Astrocyte (in vitro differentiated cells and primary cell): ENCODE measurements at regions not wholly inside any gene's neighbourhood (a gene's known extent, or its start where the extent isn't known, plus 50 kb on each side); places are given as distances from the start of the nearest gene placed in this dataset.

Experiments
- DNase-seq: peaks from one replicate; pipeline ENCODE4 v3.0.0-alpha.2; 2010; ENCODE audit warnings: low read depth
- FAIRE-seq: peaks from 2 replicates; lab custom pipeline; 2011; peaks lifted over from hg19 to GRCh38; lab: Jason Lieb, UNC
- H2AFZ ChIP-seq: 2 replicates; pipeline ENCODE4 v1.6.0; 2012; ENCODE audit warnings: low read depth, low read length, inconsistent platforms
- H3K27ac ChIP-seq: 2 replicates; pipeline ENCODE4 v1.5.1; 2011; ENCODE audit warnings: low read depth, low read length, inconsistent platforms
- H3K27me3 ChIP-seq: 2 replicates; pipeline ENCODE4 v1.6.0; 2011; ENCODE audit warnings: low read length, inconsistent platforms; ENCODE audit not compliant: insufficient read depth
- H3K36me3 ChIP-seq: 2 replicates; pipeline ENCODE4 v1.5.1; 2011; ENCODE audit warnings: low read length, inconsistent platforms; ENCODE audit not compliant: insufficient read depth
- H3K4me1 ChIP-seq: 2 replicates; pipeline ENCODE4 v1.5.1; 2011; ENCODE audit warnings: low read length, inconsistent platforms; ENCODE audit not compliant: insufficient read depth
- H3K4me2 ChIP-seq: 2 replicates; pipeline ENCODE4 v1.6.0; 2012; ENCODE audit warnings: low read length, inconsistent platforms
- H3K4me3 ChIP-seq: 2 replicates; pipeline ENCODE4 v1.5.1; 2011; ENCODE audit warnings: low read depth, mild to moderate bottlenecking, low read length, inconsistent platforms; ENCODE audit not compliant: insufficient read depth
- H3K79me2 ChIP-seq: 2 replicates; pipeline ENCODE4 v1.6.0; 2012; ENCODE audit warnings: mild to moderate bottlenecking, low read length, inconsistent platforms; ENCODE audit not compliant: insufficient read depth
- H3K9ac ChIP-seq: 2 replicates; pipeline ENCODE4 v1.6.0; 2012; ENCODE audit warnings: mild to moderate bottlenecking, low read length, inconsistent platforms
- H3K9me3 ChIP-seq: 2 replicates; pipeline ENCODE4 v1.5.1; 2012; ENCODE audit warnings: low read depth, mild to moderate bottlenecking, low read length, inconsistent platforms; ENCODE audit not compliant: insufficient read depth
- H4K20me1 ChIP-seq: 2 replicates; pipeline ENCODE4 v1.6.0; 2012; ENCODE audit warnings: low read length, inconsistent platforms; ENCODE audit not compliant: insufficient read depth
- H3K27ac Mint-ChIP-seq: one replicate; pipeline ENCODE4 v1.8.0; 2021; ENCODE audit warnings: mild to moderate bottlenecking, mixed read lengths; ENCODE audit not compliant: unreplicated experiment
- H3K27me3 Mint-ChIP-seq: one replicate; pipeline ENCODE4 v1.8.0; 2021; ENCODE audit warnings: low read depth, mixed read lengths; ENCODE audit not compliant: unreplicated experiment
- H3K36me3 Mint-ChIP-seq: one replicate; pipeline ENCODE4 v1.8.0; 2021; ENCODE audit warnings: low read depth, mixed read lengths; ENCODE audit not compliant: unreplicated experiment
- H3K4me1 Mint-ChIP-seq: one replicate; pipeline ENCODE4 v1.8.0; 2021; ENCODE audit warnings: low read depth, mixed read lengths; ENCODE audit not compliant: unreplicated experiment
- H3K4me3 Mint-ChIP-seq: one replicate; pipeline ENCODE4 v1.8.0; 2021; ENCODE audit warnings: mild to moderate bottlenecking, moderate library complexity, mixed read lengths; ENCODE audit not compliant: unreplicated experiment
- H3K9me3 Mint-ChIP-seq: one replicate; pipeline ENCODE4 v1.8.0; 2021; ENCODE audit warnings: mild to moderate bottlenecking, mixed read lengths; ENCODE audit not compliant: unreplicated experiment
- CTCF ChIP-seq: IDR thresholded peaks from 2 replicates; pipeline ENCODE4 v1.5.1; 2011; ENCODE audit warnings: low read depth, mild to moderate bottlenecking, inconsistent platforms, low read length, moderate library complexity; ENCODE audit not compliant: insufficient read depth
- EZH2 ChIP-seq: IDR thresholded peaks from 2 replicates; pipeline ENCODE4 v1.6.1; 2012; ENCODE audit warnings: mild to moderate bottlenecking, low read length, inconsistent platforms; ENCODE audit not compliant: insufficient read depth

- Histone ChIP-seq H3K27me3 (no peaks in the 10 kb centered on the region), H3K27ac (no peak overlapping the region), H3K9me3 (no peaks in the 10 kb centered on the region), H3K4me3 (no peak overlapping the region), H3K4me2 (no peak overlapping the region), H3K4me1 (peaks cover 4% of the 10 kb centered on the region), H3K79me2 (no peaks in the 10 kb centered on the region), H2AFZ (no peak overlapping the region), H3K9ac (no peak overlapping the region), H4K20me1 (no peaks in the 10 kb centered on the region), H3K36me3 (no peaks in the 10 kb centered on the region)
- no peak overlapping the region for H3K27ac Mint-ChIP-seq
- peaks cover 3% of the 10 kb centered on the region for H3K9me3 Mint-ChIP-seq
- H3K27me3 Mint-ChIP-seq: no peaks in the 10 kb centered on the region
- FAIRE-seq: no peak
- H3K4me3 Mint-ChIP-seq: no peak overlapping the region
- H3K4me1 Mint-ChIP-seq: peaks cover 10% of the 10 kb centered on the region
- H3K36me3 Mint-ChIP-seq: peaks cover 3% of the 10 kb centered on the region
- no peak for DNase-seq
- TF ChIP-seq CTCF: no peak
- no peak for TF ChIP-seq EZH2
Measured at GRCh38 chr2:167834707-167835106, 412.7 kb downstream of the STK39 start.

- no peaks in the 10 kb centered on the region for H3K36me3 ChIP-seq
- H3K27me3 ChIP-seq: no peaks in the 10 kb centered on the region
- peaks cover 10% of the 10 kb centered on the region for H3K4me1 Mint-ChIP-seq
- peaks cover 4% of the 10 kb centered on the region for H3K4me1 ChIP-seq
- H3K4me3 ChIP-seq: peak overlapping the region; percentile 40
- TF ChIP-seq CTCF (no peak), EZH2 (no peak)
- no peaks in the 10 kb centered on the region for H3K9me3 ChIP-seq
- H3K4me2 ChIP-seq: peak overlapping the region; percentile 69
- H3K27me3 Mint-ChIP-seq: no peaks in the 10 kb centered on the region
- no peak overlapping the region for H3K27ac ChIP-seq
- no peak overlapping the region for H3K9ac ChIP-seq
- H3K9me3 Mint-ChIP-seq: peaks cover 3% of the 10 kb centered on the region
- H3K4me3 Mint-ChIP-seq: no peak overlapping the region
- no peak for FAIRE-seq
- H4K20me1 ChIP-seq: no peaks in the 10 kb centered on the region
- no peaks in the 10 kb centered on the region for H3K79me2 ChIP-seq
- no peak for DNase-seq
- peaks cover 5% of the 10 kb centered on the region for H3K36me3 Mint-ChIP-seq
- no peak overlapping the region for H2AFZ ChIP-seq
- H3K27ac Mint-ChIP-seq: no peak overlapping the region
Measured at GRCh38 chr2:167833294-167833693, 414.1 kb downstream of the STK39 start.

- Histone ChIP-seq H3K79me2 (no peaks in the 10 kb centered on the region), H3K4me1 (peaks cover 4% of the 10 kb centered on the region), H3K4me2 (peak overlapping the region; percentile 69), H2AFZ (no peak overlapping the region), H3K9ac (no peak overlapping the region), H3K27ac (no peak overlapping the region), H3K36me3 (no peaks in the 10 kb centered on the region), H4K20me1 (no peaks in the 10 kb centered on the region), H3K27me3 (no peaks in the 10 kb centered on the region), H3K4me3 (peak overlapping the region; percentile 40), H3K9me3 (no peaks in the 10 kb centered on the region)
- H3K9me3 Mint-ChIP-seq: peaks cover 3% of the 10 kb centered on the region
- FAIRE-seq (no peak), DNase-seq (no peak)
- H3K4me3 Mint-ChIP-seq: no peak overlapping the region
- peaks cover 5% of the 10 kb centered on the region for H3K36me3 Mint-ChIP-seq
- TF ChIP-seq EZH2: no peak
- H3K27ac Mint-ChIP-seq: no peak overlapping the region
- H3K27me3 Mint-ChIP-seq: no peaks in the 10 kb centered on the region
- H3K4me1 Mint-ChIP-seq: peaks cover 10% of the 10 kb centered on the region
Measured at GRCh38 chr2:167832868-167833287, 414.5 kb downstream of the STK39 start.
